Left colon (tissue), 2 donors: ENCODE measurements at regions not wholly inside any gene's neighbourhood (a gene's known extent, or its start where the extent isn't known, plus 50 kb on each side); places are given as distances from the start of the nearest gene placed in this dataset.

Source experiments
- ATAC-seq: fragments of 200-7000 bp; cut with Tn5 transposase; one replicate; pipeline ENCODE4 v1.9.1; 2020; ENCODE audit warnings: mild to moderate bottlenecking, moderate library complexity
- DNase-seq, 2 donors: peaks; one replicate each; pipeline ENCODE4 v3.0.0-alpha.2; 2020
- intact Hi-C, 2 donors: fragments of 100-400 bp; cut with DNase I in 1 of 2; cut with micrococcal nuclease in 1 of 2; formaldehyde crosslinking; loops; one replicate each; pipeline versions ENCODE4 v1.11.2 to v1.14.0; 2022; cut with DNase I, micrococcal nuclease
- donor health status: DM: no; HTN: no; CAD: no.
- donor health status: DM: yes; HTN: yes; CAD: no.

DNA sequence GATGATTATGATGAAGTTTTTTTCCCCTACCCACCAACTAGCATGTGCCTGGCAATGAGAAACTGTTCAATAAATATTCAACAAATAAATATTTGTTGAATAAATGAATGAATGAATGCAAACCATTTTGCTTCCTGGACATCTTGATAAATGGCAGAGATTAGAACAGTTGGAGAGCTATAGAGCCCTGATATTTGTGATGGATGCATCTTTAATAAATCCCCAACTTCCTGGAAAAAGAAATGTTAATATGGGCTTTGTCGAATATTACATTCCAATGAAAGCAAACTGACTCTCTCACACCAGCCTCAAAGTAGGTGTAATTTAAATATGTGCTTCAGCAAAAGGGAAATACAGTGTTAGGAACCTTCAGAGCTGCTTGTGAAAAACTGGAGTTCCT is 419.7 kb downstream of the MID1IP1 start:
- DNase-seq (no peak), ATAC-seq (no peak)
- intact Hi-C loops, result no loop called here

DNA sequence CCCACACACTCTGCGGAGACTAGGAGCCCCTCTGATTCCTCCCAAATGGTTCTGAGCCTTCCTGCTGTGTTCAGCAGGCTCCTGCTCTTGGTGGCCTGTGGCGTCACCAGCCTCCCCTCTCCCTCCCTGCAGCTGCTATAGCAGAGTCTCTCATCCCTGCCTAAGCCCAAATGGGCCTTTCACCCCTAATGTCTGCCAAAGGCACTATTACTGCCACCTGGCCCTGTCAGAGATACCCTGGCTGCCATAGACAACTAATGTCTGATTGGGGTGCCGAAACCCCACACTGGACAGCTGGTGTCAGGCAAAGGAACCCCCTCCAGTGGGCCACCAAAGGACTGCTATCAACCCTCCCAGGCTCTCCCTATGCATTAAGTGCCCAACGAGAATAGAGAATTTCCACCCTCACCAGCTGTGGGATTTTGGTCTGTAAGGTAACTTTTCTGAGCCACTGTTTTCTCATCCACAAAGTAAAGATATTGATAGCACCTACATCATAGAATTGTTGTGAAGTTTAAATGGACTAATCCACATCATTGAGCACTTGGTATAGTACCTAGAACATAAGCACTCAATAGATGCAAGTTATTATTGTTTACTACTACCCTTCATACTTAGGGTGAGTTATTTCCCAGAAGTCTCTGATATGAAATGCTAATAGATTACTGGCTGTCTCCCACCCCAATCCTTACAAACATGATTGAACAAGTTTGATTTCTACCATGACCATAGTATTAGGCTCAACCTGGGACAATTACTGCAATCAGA is 421.3 kb downstream of the MID1IP1 start:
- no peak for ATAC-seq
- DNase-seq, result no peak
- intact Hi-C loops, result no loop called here

- intact Hi-C loops, result no loop called here
- DNase-seq, result peak in 1 of 2 donors; percentile 31
- ATAC-seq, result peak; percentile 96
Measured at GRCh38 chrX:39226251-39226650, 425.0 kb downstream of the MID1IP1 start.

GRCh38 chrX:39227371-39227770 is 426.1 kb downstream of the MID1IP1 start:
- intact Hi-C loops, result no loop called here
- DNase-seq (no peak), ATAC-seq (no peak)

- ATAC-seq, result no peak
- intact Hi-C loops, result no loop called here
- DNase-seq, result no peak
Measured at GRCh38 chrX:39238006-39238405, 436.7 kb downstream of the MID1IP1 start.

- ATAC-seq (peak; percentile 90), DNase-seq (peak; percentile 28 to 55)
- intact Hi-C loops, result no loop called here
Measured at GRCh38 chrX:39242187-39242586, 440.9 kb downstream of the MID1IP1 start.

DNA sequence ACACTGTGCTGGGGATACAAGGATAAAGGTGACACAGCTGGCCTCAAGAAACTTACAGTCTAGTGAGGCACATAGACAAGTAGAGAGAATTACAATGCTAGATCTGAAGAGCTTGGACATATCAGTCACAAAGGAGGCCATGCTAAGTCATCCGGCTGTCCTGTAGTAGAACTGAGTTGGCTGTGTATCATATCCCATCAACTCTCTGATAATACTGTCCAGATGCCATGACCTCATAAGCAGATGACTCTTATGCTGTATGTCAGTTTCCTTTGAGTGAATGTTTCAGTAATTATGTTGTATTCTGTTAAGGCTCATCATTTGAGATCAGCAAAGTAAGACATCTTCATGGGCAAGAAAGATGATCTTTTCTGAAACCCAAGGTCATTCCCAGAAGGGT is 442.9 kb downstream of the MID1IP1 start:
- intact Hi-C loops, result no loop called here
- no peak for ATAC-seq

GRCh38 chrX:39245024-39245423 is 443.8 kb downstream of the MID1IP1 start:
- intact Hi-C loops, result no loop called here
- ATAC-seq, result peak; percentile 75
- DNase-seq, result no peak

More for the DNA sequence above, 442.9 kb downstream of the MID1IP1 start:
- DNase-seq, result no peak

GRCh38 chrX:39247536-39247935 is 446.3 kb downstream of the MID1IP1 start:
- ATAC-seq, result no peak
- DNase-seq, result no peak
- intact Hi-C loops, result no loop called here

GRCh38 chrX:39248330-39248729 is 447.1 kb downstream of the MID1IP1 start:
- ATAC-seq (no peak), DNase-seq (no peak)
- intact Hi-C loops, result no loop called here

DNA sequence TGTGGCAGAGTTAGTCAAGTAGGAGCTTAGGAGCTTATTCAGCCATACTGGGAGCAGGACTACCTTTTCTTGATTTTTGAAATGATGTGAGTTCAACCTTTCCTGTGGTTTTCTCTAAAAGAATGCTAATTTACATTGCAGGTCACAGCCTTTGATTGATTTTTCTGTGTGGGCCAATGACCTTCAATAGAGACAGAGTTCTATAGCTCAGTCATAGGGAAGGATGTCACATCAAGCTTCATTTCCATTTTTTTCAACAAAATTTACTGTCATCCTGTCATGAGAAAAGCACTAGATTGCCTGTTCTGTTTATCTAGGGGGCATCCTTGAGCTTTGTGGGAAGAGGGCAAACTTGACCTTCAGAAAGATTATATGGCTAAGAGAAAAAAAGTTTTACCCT is 448.7 kb downstream of the MID1IP1 start:
- DNase-seq (no peak), ATAC-seq (no peak)
- intact Hi-C loops, result no loop called here

DNA sequence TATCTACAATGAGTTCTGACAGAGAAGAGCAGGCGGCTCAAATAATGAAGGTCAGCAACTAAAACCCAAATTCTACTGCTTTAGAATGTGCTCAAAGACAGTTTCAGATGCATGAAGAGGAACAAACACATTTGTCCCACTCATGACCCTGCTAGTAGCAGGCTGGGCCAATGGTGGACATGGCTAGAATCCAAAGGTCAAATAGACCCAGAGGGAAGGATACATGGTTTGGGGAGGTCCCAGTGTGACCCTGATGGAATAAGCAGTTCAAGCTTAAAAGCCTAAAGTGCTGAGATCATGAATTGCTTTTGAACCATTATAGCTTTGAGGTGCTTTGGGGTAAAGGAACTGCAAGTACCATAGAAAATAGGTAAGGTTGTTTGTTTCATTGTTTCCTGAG is 450.7 kb downstream of the MID1IP1 start:
- intact Hi-C loops, result no loop called here
- ATAC-seq, result no peak

GRCh38 chrX:39253551-39253950 is 452.3 kb downstream of the MID1IP1 start:
- ATAC-seq, result no peak
- intact Hi-C loops, result no loop called here
- DNase-seq, result no peak

More for the DNA sequence above, 450.7 kb downstream of the MID1IP1 start:
- DNase-seq, result no peak

GRCh38 chrX:39258331-39258730 is 457.1 kb downstream of the MID1IP1 start:
- DNase-seq (no peak), ATAC-seq (peak; percentile 68)
- intact Hi-C loops, result no loop called here

DNA sequence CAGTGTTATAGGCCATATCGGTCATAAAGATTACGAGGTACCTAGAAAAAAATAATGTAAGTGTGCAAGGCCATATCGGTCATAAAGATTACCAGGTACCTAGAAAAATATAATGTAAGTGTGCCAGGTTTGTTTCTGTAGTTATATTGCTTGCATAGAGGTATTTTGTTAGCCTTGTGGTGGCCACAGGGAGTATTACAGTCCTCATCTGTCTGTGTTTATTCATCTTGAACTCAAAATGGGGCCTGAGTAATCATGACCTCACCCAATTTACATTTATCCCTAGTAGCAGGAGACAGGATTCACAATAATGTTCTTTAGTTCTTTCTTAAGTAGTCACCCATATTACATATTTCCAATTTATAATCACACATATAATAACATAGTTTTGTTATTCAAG is 459.7 kb downstream of the MID1IP1 start:
- intact Hi-C loops, result no loop called here
- ATAC-seq, result peak; percentile 73

GRCh38 chrX:39261446-39262147 is 460.3 kb downstream of the MID1IP1 start:
- intact Hi-C loops, result no loop called here
- no peak for DNase-seq
- peak; percentile 66 for ATAC-seq

More for the DNA sequence above, 459.7 kb downstream of the MID1IP1 start:
- DNase-seq, result no peak

GRCh38 chrX:39262641-39263040 is 461.4 kb downstream of the MID1IP1 start:
- no peak for ATAC-seq
- DNase-seq, result no peak
- intact Hi-C loops, result no loop called here

DNA sequence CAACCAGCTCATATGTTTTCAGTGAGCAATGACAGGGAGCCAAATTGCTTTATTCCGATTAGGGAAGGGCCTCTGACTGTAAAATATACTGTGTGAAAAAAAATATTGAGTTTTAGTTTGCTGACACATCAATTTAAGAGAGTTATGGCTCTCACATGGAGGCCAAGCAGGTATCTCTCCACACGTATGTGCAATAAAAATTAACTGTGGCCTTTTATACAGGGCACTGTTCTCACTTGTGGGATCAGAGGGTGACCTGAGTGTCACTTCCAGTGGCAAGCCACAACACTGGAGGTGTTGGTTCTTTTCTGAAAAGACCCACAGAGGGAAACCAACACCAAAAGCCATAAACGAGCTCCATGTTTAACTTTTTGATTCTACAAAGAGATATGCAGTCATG is 462.8 kb downstream of the MID1IP1 start:
- intact Hi-C loops, result no loop called here

DNA sequence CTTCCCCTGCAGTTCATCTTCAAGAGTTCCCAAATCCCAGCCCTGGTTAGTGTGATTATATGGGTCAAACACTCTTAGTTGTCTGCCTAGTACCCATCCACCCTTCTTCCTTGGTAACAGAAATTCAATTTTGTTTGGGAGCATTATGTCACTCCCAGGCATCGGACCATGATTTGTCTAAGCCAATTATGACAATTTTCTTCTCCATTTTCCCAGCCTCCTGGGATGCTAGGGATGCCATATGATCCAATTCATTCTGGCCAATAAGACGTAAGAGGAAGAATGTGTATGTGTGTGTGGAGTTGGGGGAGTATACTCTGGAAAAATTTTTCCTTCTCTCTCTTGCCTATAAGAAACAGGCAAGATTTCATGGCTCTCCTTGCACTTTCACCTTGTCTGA is 465.9 kb downstream of the MID1IP1 start:
- DNase-seq (no peak), ATAC-seq (no peak)
- intact Hi-C loops, result no loop called here

More for the DNA sequence above, 462.8 kb downstream of the MID1IP1 start:
- peak; percentile 31 for ATAC-seq
- DNase-seq, result no peak

DNA sequence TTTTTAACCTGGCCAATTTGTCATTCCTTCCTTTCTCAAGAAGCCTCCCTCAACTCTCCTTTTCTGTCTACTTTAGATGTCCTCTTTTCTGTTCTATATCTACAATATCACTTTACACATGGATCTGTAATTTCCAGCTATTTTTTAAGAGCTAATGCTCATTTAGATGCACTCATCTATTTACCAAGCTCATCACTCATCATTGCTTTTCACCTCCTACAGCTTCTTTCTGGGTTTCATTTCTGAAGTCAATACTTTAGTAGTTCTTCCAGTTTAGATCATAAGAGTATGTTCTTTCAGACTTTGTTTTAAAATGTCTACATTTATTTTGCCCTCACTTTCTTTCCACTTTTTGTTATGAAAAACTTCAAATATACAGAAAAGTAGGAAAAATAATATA is 466.9 kb downstream of the MID1IP1 start:
- intact Hi-C loops, result no loop called here
- DNase-seq (no peak), ATAC-seq (no peak)
